Activated B cell treated with CpG ODN at 0.5 μM for 24 hours (primary cell): ENCODE measurements at regions not wholly inside any gene's neighbourhood (a gene's known extent, or its start where the extent isn't known, plus 50 kb on each side); places are given as distances from the start of the nearest gene placed in this dataset.

Experiments used
- ATAC-seq: fragments of 200-7000 bp; cut with Tn5 transposase; one replicate; pipeline ENCODE4 v1.10.0; 2021; ENCODE audit warnings: low read depth, mild to moderate bottlenecking, moderate library complexity
- CTCF ChIA-PET: fragments of 350-600 bp; sonication (Branson Sonifier 250); formaldehyde crosslinking; loops from one replicate; lab custom pipeline; 2021; ENCODE audit warnings: antibody characterized with exemption; lab: Charles Lee
- POLR2A ChIA-PET: fragments of 350-600 bp; sonication (Branson Sonifier 250); formaldehyde crosslinking; loops from one replicate; lab custom pipeline; 2021; ENCODE audit warnings: antibody characterized with exemption; lab: Charles Lee
- DNase-seq: peaks from one replicate; pipeline ENCODE4 v3.0.0; 2022
- H3K27ac Mint-ChIP-seq: one replicate; pipeline ENCODE4 v1.8.0; 2020; ENCODE audit warnings: mixed read lengths
- H3K27me3 Mint-ChIP-seq: one replicate; pipeline ENCODE4 v1.8.0; 2021; ENCODE audit warnings: mixed read lengths
- H3K36me3 Mint-ChIP-seq: one replicate; pipeline ENCODE4 v1.8.0; 2021; ENCODE audit warnings: low read depth, mixed read lengths
- H3K4me1 Mint-ChIP-seq: one replicate; pipeline ENCODE4 v1.8.0; 2021; ENCODE audit warnings: mixed read lengths
- H3K4me3 Mint-ChIP-seq: one replicate; pipeline ENCODE4 v1.8.0; 2020; ENCODE audit warnings: mild to moderate bottlenecking, mixed read lengths
- H3K9me3 Mint-ChIP-seq: one replicate; pipeline ENCODE4 v1.8.0; 2020; ENCODE audit warnings: mixed read lengths
- intact Hi-C: fragments of 100-400 bp; cut with micrococcal nuclease; formaldehyde crosslinking; loops from one replicate; pipeline ENCODE4 v1.15.1; 2024
- TF ChIP-seq, protein P1 (sequence below): fragments of 200-600 bp; IDR thresholded peaks from one replicate; pipeline ENCODE4 v1.8.0; 2022; ENCODE audit warnings: antibody characterized with exemption, mild to moderate bottlenecking

DNA sequence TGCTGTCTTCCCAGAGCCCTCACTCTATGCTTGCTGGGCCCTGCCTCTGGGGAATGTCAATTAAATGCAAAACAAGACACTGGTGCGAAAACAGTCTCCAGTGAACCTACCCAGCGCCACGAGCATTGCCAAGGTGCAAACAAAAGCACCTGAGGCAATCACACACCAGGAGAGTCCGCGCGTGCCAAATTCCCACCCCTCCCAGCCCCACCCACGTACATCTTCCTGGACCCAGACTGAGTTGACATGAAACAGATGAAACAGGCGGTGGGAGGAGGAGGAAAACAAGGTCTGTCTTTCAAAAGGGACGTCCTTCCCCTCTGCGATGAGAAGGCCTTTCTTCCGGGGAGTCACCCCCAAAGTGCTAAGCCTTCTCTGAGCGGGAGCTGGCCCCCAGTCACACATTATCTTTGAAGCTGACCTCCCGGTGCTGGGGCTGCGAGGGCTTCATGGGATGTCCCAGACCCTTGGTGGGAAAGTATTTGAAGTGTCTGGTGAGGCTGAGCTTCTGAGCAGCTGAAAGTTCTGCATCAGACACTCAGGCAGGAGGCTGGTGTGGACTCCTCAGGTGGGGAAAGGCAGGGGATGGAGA is 200.4 kb downstream of the AXIN2 start:
- DNase-seq: no peak
- Mint-ChIP-seq H3K36me3 (no peaks in the 10 kb centered on the region), H3K27me3 (peaks cover 2% of the 10 kb centered on the region), H3K27ac (no peak overlapping the region), H3K4me3 (no peak overlapping the region), H3K9me3 (no peaks in the 10 kb centered on the region), H3K4me1 (no peaks in the 10 kb centered on the region)
- ChIA-PET POLR2A (no interaction called here), CTCF (no interaction called here)
- intact Hi-C loops: no loop called here
- no peak for ATAC-seq
- TF ChIP-seq, protein P1, sequence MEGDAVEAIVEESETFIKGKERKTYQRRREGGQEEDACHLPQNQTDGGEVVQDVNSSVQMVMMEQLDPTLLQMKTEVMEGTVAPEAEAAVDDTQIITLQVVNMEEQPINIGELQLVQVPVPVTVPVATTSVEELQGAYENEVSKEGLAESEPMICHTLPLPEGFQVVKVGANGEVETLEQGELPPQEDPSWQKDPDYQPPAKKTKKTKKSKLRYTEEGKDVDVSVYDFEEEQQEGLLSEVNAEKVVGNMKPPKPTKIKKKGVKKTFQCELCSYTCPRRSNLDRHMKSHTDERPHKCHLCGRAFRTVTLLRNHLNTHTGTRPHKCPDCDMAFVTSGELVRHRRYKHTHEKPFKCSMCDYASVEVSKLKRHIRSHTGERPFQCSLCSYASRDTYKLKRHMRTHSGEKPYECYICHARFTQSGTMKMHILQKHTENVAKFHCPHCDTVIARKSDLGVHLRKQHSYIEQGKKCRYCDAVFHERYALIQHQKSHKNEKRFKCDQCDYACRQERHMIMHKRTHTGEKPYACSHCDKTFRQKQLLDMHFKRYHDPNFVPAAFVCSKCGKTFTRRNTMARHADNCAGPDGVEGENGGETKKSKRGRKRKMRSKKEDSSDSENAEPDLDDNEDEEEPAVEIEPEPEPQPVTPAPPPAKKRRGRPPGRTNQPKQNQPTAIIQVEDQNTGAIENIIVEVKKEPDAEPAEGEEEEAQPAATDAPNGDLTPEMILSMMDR: no peak

DNA sequence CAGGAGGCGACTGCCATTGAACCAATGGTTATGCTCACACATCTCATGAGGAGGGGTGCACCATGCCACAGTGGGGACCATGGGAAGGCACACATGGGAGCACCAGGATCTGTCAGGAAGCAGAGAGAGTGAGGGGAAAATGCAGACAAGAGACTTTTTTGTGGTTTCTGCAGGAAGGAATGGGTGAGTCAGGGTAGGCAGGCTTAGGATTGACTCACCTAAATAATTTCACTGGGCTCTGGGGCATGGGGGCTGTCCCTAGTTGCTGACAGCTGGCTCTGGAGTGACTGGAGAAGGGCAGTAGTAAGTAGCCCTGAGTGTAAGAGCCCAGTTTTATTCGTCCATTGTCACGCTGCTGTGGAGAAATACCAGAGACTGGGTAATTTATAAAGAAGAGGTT is 202.4 kb downstream of the AXIN2 start:
- CTCF ChIA-PET: no interaction called here

DNA sequence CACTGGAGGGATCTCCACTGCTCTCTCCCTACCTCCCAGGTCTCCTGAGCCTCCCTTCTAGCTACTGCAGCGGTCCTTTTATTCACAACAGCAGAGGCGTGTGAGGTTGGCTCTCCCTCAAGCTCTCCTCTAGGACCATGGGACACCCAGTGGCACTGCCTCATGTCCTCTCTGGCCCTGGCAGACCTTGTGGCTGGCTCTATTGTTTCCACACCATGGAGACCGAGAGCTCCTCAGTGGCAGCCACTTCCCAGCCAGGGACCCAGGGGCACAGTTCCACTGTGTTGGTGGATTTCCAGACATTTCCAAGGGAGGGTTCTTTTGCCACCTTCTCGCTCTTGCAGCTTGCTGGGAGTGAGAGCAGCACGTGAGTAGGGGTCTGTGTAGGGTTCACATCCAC is 204.9 kb downstream of the AXIN2 start:
- ATAC-seq (no peak), DNase-seq (no peak)
- TF ChIP-seq, protein P1: no peak
- POLR2A ChIA-PET: no interaction called here
- H3K4me3 Mint-ChIP-seq: no peak overlapping the region
- H3K36me3 Mint-ChIP-seq: no peaks in the 10 kb centered on the region
- no peak overlapping the region for H3K27ac Mint-ChIP-seq
- no peaks in the 10 kb centered on the region for H3K4me1 Mint-ChIP-seq
- H3K27me3 Mint-ChIP-seq: peaks cover 4% of the 10 kb centered on the region
- no peaks in the 10 kb centered on the region for H3K9me3 Mint-ChIP-seq
- CTCF ChIA-PET: no interaction called here
- intact Hi-C loops: no loop called here

More for the DNA sequence above, 202.4 kb downstream of the AXIN2 start:
- H3K36me3 Mint-ChIP-seq: no peaks in the 10 kb centered on the region
- H3K4me3 Mint-ChIP-seq: no peak overlapping the region
- no peaks in the 10 kb centered on the region for H3K4me1 Mint-ChIP-seq
- H3K27ac Mint-ChIP-seq: no peak overlapping the region
- POLR2A ChIA-PET: no interaction called here
- ATAC-seq (no peak), DNase-seq (no peak)
- TF ChIP-seq, protein P1: no peak
- no peaks in the 10 kb centered on the region for H3K9me3 Mint-ChIP-seq
- peaks cover 3% of the 10 kb centered on the region for H3K27me3 Mint-ChIP-seq
- intact Hi-C loops: no loop called here

DNA sequence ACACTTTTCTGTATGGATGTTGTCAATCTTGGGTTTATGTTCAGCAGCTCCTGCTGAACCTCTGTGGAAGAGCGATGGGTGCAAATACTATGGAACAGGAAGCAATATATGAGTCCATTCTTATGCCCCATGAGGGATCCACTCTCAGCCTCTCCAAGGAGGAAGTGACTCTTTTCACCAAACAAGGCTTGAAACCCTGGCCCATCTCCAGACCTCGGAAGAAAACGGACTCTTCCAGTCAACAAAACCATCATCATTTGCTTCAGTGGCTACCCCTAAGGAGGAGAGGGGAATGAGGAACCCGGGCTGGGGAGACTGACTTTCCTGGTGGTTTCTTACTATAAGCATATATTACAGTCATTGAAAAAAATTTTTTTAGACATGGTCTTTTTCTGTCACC is 206.2 kb downstream of the AXIN2 start:
- ChIA-PET CTCF (no interaction called here), POLR2A (no interaction called here)
- Mint-ChIP-seq H3K36me3 (no peaks in the 10 kb centered on the region), H3K9me3 (peaks cover 3% of the 10 kb centered on the region), H3K4me1 (no peaks in the 10 kb centered on the region), H3K27me3 (peaks cover 2% of the 10 kb centered on the region), H3K4me3 (no peak overlapping the region), H3K27ac (no peak overlapping the region)
- intact Hi-C loops: no loop called here
- ATAC-seq (no peak), DNase-seq (no peak)
- TF ChIP-seq, protein P1: no peak

DNA sequence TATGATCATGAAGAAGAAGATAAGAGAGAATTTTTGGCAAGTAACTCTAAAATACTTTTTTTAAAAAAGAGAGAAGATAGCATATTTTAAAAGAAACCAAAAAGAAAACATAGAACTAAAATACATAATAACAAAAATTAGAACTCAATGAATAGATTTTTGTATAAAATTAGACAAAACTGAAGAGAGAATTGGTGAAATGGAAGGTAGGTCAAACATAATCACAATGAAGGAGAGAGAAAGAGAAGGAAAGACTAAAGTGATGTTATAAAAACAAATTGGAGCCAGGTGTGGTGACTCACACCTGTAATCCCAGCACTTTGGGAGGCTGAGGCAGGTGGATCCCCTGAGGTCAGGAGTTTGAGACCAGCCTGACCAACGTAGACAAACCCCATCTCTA is 211.5 kb downstream of the AXIN2 start:
- DNase-seq: no peak
- Mint-ChIP-seq H3K27ac (no peak overlapping the region), H3K27me3 (peaks cover 22% of the 10 kb centered on the region), H3K4me1 (no peaks in the 10 kb centered on the region), H3K36me3 (no peaks in the 10 kb centered on the region), H3K4me3 (no peak overlapping the region), H3K9me3 (peaks cover 7% of the 10 kb centered on the region)
- ChIA-PET POLR2A (no interaction called here), CTCF (no interaction called here)
- intact Hi-C loops: no loop called here
- TF ChIP-seq, protein P1: no peak
- ATAC-seq: no peak
